Anterior cingulate cortex (tissue), 58 donors: ENCODE measurements at regions not wholly inside any gene's neighbourhood (a gene's known extent, or its start where the extent isn't known, plus 50 kb on each side); places are given as distances from the start of the nearest gene placed in this dataset.

Experiments used
- DNase-seq, 58 donors: peaks; one replicate each; lab custom pipeline; 2025; lab: John Stamatoyannopoulos, UW

DNA sequence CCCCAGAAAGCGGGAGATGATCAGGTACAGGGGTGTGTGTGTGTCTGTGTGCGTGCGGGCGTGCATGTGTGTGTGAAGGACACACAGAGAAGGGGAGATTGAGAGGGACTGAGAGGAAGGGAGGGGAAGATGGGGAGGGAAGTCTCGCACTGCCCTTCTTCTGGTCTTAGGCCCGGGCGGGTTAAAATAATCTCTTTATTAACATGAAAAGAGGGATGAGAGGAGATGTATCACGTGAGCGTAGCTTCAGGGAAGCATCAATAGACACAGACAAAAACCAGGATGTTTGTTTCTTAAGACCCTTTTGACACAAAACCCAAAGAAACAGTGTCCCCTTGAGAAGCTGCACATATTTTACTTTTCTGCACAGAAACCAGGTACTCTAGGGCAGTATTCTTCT, 347.3 kb downstream of the BRD1 start:
- DNase-seq: no peak

DNA sequence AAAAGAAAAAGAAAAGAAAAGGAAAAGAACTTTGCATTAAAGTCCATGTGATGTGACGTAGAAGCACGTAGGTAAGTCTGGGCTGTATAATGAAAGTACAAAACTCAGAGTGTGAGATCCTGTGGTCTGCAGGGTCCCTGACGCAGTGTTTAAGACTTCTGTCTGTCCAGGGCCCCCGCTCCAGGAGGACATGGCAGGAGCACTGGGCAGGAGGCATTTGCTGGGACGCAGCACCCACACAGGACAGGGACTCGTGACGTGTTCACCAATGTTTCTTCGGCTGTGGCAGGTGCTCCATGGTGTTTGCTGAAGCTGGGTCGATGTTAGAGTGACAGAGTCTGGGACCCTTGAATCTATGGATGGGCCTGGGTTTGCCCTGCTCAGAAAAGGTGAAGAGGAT, 348.1 kb downstream of the BRD1 start:
- no peak for DNase-seq

DNA sequence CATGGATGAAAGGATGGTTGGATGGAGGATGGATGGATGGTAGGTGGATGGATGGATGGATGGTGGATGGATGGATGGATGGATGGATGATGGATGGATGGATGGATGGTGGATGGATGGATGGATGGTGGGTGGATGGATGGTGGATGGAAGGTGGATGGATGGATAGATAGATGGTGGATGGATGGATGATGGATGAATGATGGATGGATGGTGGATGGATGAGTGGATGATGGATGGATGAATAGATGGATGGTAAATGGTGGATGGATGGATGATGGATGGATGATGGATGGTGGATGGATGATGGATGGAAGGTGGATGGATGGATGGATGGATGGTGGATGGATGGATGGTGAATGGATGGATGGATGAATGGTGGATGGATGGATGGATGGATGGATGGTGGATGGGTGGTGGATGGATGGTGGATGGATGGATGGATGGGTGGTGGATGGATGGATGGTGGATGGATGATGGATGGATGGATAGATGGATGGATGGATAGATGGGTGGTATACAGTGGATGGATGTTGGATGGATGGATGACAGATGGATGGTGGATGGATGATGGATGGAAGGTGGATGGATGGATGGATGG, 350.8 kb downstream of the BRD1 start:
- DNase-seq: no peak

DNA sequence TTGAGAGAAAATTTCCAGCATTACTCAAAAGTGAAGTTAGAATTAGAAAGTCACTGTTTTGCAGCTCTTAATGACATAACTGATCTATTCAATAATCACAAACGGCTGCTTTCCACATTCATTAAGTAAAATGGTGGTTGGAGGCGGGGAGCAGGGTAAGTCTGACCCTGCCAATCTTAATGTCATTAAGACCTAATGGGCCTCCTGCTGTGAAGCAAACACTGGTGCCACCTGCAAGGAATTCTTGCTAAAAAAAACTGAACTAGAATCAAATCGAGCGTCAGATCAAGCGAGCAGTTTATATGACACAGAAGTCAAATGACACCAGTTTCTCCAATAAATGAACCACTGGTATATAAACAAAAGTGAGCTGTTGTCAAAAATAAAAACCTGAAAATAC, 351.5 kb downstream of the BRD1 start:
- no peak for DNase-seq

DNA sequence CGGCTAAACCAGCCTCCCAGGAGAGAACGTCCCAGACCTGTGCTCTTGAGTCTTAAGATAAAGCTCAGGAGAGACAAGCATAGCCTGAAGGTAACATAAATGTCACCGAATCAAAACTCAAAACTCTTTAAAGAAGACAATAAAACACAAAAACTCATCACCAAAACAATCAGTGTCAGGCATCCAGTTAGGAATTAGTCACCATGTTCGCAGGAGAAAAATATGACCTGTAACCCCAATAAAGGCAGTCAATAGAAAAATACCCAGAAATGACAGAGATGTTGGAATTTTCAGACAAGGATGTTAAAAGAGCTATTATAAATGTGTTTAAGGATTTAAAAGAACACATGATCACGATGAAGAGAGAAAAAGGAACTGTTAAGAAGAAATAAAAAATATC, 352.4 kb downstream of the BRD1 start:
- no peak for DNase-seq

DNA sequence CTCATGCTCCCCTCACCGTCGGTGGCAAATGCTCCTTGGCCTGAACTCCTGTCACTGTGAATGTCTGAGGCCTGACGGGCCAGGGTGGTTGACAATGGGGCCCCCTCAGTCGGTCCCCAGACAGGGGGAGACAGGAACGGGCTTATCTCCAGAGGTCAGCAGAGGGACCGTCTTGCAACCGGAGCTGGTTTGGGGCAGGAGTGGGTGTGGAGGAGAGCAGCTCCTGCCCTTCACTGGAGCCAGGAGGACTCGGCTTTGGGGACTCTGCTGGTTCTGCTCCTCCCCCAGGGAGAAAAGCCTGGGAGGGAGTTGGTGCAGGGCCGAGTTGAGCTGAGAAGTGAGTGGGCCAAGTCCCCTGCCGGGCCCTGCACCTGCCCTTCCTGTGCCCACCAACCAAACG, 354.4 kb downstream of the BRD1 start:
- DNase-seq: no peak

DNA sequence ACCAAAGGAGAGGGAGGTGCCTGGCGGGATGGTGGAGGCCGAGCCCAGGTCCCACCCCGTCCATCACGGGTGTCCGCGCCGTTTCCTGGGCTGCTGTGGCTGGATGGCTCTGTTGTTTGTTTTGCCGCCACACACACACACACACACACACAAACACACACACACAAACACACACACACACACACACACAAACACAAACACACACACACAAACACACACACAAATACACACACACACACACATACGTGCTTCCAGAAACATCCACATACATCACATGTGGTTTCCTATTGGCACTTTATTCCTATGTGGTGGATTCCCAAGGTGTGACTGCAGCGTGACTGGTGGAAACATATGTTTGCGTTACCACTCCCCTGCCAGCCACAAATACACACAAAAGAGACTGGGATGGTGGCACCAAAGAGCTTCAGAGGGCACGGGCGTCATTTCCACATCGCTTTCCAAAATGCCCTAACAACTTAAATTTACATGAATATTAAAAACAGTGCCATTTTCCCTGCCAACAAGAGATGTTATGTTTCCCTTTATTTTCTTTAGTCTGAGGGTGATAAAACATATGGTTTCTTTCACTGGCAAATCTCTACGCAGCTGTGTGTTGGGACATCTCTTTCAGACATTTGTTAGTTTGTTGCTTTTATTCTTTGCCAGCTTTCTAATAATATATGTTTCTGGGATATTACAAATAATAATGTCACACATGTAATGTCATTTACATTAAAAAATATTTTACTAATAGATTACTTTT, 356.8 kb downstream of the BRD1 start:
- DNase-seq: no peak

DNA sequence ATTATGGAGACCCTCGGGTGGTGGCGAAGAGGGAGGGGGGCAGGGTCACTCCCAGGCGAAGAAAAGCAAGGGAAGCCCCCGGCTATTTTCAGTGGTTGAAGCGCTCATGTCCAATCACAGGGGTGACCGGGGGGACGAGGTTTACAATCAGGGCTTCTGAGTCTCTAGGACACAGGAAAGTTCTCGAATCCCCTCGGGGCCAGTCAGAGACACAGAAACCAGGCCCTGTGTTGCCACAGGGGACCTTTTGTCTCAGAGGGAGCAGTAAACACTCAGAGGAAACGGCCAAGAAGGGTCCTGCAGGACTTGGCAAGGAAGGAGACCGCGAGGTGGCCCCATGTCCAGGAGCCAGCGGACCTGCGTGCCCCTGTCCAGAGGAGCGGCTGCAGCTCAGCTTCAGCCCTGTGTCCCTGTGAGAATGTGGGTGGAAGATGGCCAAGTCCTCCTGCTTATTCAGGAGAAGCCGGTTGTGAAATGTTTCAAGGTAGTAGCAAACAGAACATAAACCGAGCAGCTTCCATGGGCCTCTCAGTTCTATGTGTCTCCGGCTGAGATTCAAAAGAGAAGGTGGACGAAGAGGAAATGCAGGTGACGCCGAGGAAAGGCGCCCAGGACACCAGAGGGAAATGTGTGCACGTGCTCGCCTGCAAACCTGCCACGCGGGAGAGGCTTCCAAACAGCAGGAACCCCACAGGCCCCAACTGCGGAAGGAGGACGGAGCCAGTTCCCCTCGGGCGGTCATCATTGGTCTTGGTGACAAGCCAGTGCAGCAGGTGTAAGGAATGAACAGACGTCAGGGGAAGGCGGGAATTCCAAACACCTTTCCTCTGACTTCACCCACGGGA, 357.6 kb downstream of the BRD1 start:
- DNase-seq: no peak

DNA sequence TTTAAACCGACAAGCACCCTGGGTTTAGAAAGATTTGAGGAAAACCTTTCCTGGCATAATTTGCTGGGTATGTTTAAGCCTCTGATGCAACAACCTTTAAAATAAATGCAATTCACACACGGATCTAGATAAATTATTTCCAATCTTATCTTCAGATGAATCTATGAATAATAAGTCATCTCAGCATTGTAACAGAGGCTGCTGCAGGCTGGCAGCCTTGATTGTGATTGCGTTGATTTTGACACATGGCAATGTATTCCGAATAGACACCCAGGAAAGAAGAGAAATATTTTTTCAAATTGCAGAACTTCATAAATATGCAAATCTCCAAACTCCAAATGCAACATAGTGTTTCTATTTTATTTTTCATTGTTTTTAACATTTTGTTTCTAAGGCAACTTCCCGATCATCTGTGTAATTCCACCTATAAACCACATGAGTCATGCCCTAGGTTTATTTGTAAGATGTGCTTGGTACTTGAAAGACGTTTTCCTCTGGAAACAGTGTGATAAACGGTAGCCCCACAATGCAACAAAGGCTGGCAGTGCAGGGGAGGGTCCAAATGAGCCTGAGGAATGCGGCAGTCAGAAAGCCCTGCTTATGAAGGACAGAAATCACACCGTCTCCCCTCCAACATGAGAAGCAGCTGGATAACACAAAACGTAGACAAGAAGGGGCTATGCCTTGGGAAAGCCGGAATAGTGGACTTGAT, 359.0 kb downstream of the BRD1 start:
- DNase-seq: no peak

DNA sequence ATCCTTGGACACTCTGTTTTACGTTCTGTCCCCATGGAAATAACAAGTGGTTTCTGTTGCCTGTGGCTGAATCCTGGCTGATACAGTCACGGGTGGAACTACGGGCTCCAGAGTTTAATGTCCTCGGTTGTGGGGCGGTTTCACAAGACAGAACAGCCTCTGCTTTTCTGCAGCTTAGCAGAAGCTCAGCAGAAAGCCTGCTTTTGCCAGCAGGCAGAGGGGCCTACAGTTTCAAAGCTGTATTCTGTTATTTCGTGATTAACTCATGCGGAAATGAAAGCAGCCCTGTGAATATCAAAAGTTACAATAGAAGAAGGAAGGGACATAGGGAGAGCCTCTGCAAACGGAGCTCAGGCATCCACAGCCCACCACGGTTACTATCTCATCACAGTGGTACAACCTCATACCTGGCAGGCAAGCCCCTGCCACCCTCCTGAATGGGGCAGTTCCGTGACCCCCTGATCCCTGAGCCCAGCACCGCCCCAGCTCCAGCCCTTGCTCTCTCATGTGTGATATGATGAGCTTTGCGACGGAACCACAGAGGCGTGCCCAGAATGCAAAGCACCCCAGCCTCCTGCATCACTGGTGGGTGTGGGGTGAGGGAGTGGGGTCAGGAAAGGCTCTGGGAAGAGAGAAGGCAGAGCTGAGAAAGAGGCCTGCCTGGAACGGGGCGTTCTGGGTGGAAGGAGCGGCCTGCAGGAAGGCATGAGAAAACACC, 360.6 kb downstream of the BRD1 start:
- no peak for DNase-seq

DNA sequence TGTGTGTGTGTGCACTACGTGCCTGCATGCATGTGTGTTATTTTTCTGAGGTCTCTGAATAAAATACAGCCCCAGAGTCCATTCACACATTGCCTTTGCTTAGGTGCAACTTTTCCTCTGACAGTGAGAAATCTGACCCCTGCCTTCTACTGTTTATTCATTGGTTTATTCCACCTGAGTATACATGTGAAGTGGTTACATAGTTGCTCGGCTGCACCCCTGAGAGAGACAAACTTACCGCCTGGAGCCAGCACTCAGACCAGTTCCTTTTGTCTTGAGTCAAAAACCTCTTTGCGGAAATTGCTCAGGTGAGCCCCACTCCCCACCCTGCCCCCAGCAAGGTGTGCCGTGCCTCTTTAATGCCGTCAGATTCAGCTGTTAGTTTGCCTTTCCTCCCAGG, 363.6 kb downstream of the BRD1 start:
- no peak for DNase-seq

DNA sequence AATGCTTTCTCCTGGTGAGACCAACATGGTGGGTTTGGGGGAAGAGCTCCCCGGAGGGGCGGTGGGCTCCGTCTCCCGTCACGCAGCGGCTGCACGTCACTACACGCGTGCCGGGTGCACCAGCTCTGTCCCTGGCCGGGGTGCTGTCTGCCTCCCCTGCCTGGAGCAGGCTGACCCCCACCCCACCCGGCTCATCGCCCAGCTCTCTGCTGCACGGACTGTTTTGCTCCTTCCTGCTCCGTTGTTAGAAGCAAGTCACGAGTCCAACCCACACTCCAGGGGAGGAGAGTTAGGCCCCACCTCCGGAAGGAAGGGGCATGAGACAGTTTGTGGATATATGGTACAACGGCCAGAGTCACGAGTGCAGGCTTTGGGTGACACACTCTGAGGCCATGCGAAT, 364.9 kb downstream of the BRD1 start:
- no peak for DNase-seq

DNA sequence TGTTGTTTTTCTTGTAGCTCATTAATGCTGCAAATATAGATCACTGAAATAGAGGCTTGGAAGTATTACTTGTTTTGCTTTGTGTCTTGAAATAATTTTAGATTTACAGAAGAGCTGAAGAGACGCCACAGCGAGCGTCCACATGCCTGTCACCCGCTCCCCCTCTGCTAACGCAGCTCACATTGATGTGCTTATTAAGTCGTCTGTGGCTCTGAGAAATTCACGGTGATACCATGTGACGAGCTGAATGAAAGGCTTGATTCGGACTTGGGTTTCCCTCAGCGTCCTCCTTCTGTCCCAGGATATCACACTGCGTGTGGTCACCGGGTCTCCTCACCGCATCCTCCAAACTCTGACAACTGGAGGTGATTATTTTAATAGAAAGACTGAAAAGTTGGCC, 365.4 kb downstream of the BRD1 start:
- no peak for DNase-seq

DNA sequence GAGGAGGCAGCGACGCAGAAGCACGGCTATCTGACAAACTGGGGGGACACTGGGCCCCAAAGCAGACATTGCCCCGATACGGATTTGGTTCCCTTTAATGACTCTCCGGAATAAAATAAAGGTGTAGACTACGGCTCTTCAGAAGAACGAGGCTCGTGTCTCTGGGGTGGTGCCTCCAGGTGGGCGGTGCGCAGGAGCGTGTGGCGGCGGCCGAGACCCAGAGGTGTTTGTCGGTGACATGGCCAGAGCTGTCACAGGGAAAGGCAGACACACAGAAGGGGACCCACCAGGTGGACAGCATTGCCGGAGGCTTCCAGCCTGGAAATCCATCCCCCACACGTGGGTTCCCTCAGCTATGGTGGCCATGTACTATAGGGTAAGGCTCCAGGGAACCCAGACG, 366.0 kb downstream of the BRD1 start:
- DNase-seq: no peak

DNA sequence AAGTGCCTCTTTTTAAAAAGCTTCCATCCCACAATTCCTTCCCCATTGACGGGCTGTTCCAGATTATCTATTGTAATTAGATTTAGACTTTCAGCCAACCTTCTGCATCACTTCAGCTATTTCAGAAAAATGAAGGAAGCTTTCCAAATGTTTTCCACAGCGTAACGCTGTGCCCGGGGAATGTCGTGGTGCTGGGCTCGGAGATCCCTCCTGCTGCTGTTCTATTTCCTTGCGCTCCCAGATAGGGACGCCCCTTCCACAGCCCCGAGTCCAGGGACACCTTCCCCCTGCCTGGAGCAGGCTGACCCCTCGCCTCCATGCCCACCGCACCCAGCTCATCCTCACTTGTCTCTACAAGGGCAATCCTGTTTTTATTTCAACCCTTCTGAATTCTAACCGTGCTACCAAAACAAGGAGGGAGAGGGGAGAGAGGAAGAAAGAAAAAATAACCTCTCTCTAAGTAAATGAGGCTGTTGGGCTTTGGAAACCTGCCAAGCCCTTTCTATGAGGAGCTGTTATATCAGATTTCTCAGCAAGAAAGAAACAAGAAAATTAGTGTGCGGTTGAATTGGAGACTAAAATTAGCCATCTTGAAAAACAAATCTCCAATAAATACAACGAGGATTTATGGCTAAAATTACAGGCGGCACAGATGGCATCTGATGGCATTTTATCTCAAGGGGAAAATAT, 366.9 kb downstream of the BRD1 start:
- peak in 13 of 58 donors; percentile 14 to 55 (median 26) for DNase-seq

DNA sequence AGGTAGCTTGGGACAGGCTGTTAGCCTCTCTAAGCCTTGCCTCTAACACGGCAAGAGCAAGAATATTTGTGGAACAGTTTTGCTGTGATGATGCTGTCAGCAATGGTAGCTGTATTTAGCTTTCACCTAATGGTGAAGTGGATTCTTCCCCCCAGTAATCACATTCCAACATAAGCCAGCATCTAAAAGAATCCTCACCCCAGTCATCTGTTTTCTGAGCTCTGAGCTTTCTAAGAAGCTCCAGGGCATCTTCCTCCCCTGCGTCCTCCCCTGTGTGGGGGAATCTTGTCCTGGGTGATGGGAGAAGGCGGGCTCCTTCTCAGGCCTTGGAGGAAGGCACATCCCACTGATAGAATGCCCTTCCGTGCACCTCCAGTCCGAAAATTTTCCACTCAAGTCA, 367.6 kb downstream of the BRD1 start:
- peak in 1 of 58 donors; percentile 44 for DNase-seq

DNA sequence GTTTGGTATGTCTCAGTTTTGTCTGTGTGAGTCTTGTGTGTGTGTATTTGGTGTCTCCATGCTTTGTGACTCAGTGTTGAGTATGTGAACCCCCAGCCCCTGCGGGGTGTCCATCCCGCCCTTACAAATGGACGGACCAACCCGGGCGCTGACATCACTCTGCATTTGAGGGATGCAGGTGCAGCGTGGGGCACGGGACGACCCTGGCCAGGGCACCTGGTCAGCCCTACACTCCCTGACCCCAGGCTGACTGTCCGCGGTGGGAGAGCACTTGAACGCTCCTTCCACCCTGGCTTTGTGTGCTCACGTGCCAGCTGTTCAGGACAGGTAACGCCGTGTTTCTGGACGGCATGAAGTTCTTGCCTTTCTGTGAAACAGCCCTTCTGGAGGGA, 369.0 kb downstream of the BRD1 start:
- DNase-seq: no peak

DNA sequence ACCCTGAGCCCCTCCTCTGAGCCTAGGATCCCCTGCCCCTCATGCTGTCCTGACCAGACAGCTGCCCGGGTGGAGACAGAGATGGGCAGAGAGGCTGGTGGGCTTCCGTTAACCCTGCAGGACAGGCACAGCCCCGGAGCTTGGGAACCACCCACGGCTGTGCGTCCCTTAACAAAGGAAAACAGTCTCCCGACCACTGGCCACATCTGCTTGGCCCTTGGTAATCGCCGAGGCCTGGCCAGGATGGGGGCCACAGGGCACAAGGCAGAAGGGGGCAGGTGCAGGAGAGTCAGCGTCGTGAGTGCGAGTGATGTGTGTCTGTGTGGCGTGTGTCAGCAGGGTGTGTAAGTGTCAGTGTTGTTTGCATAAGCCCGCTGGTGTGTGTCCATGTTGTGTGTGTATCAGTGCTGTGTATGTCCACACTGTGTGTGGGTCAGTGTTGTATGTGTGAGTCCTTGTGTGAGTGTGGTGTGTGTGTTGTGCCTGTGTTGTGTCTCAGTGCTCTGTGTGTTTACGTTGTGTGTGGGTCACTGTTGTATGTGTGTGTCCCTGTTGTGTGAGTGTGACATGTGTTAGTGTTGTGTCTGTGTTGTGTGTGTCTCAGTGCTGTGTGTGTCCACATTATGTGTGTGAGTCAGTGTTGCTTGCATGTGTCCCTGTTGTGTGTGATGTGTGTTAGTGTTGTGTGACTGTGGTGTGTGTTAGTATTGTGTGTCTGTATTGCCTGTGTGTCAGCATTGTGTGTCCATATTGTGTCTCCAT, 369.5 kb downstream of the BRD1 start:
- DNase-seq: no peak

DNA sequence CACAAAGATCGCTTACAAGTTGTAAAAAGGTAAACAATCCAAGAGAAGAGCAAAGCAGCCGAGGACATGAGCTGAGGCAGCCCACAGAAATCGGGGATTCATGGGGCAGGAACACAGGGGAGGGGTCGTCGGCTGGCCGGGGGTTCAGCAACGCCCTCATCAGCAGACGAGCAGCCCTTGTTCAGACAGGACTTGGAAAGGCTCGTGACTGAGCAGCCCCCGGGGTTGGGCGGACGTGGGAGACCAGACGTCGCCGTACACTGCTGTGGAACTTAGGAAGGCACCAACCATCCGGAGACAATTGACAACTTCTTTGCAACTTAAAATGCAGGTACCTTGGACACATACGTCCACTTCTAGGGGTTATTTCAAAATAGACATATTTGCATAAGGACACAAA, 370.5 kb downstream of the BRD1 start:
- no peak for DNase-seq
